A549 (cell line): ENCODE measurements at regions not wholly inside any gene's neighbourhood (a gene's known extent, or its start where the extent isn't known, plus 50 kb on each side); places are given as distances from the start of the nearest gene placed in this dataset.

Experiments
- ATAC-seq, 2 experiments: fragments of 200-7000 bp in 1 of 2; fragments of >200 bp in 1 of 2; cut with Nextera tagmentation in 1 of 2; cut with Tn5 transposase in 1 of 2; 3 replicates each; pipeline versions ENCODE4 v1.8.0 to v1.9.1; 2018 to 2020; ENCODE audit warnings: mild to moderate bottlenecking in 1 of 2, moderate library complexity in 1 of 2
- CTCF ChIA-PET: fragments of 300-600 bp; sonication (Branson Sonifier 250); formaldehyde crosslinking; extraction: SDS; loops from one replicate; lab custom pipeline; 2021; ENCODE audit warnings: antibody characterized with exemption, inconsistent platforms; lab: Yijun Ruan, JAX
- POLR2A ChIA-PET: fragments of 350-600 bp; formaldehyde crosslinking; extraction: SDS; loops from one replicate; lab custom pipeline; 2021; ENCODE audit warnings: antibody characterized with exemption, inconsistent platforms; lab: Yijun Ruan, JAX
- DNase-seq, 2 experiments: peaks; one replicate each; pipeline versions ENCODE4 v3.0.0 to v3.0.0-alpha.2; 2011 to 2016; ENCODE audit warnings: low read depth in 1 of 2, low spot score in 1 of 2
- FAIRE-seq: peaks from 2 replicates; lab custom pipeline; 2011; peaks lifted over from hg19 to GRCh38; lab: Jason Lieb, UNC
- H3K27ac ChIP-seq, 2 experiments: fragments of >200 bp; sonication (Bioruptor Twin); formaldehyde crosslinking; 3 replicates each; pipeline ENCODE4 v1.5.1; 2016 to 2017
- H3K4me1 ChIP-seq: fragments of >200 bp; sonication (Bioruptor Twin); formaldehyde crosslinking; 3 replicates; pipeline ENCODE4 v1.6.1; 2016
- H3K4me2 ChIP-seq: fragments of >200 bp; sonication (Bioruptor Twin); formaldehyde crosslinking; 3 replicates; pipeline ENCODE4 v1.6.1; 2016
- H3K4me3 ChIP-seq: fragments of >200 bp; sonication (Bioruptor Twin); formaldehyde crosslinking; 3 replicates; pipeline ENCODE4 v1.5.1; 2016
- H3K9me3 ChIP-seq: fragments of >200 bp; sonication (Bioruptor Twin); formaldehyde crosslinking; 3 replicates; pipeline ENCODE4 v1.6.1; 2016
- BHLHE40 ChIP-seq: IDR thresholded peaks from 2 replicates; pipeline ENCODE4 v1.6.1; 2012; ENCODE audit warnings: low read depth, low read length, inconsistent platforms
- CHD2 ChIP-seq: fragments of 150-350 bp; IDR thresholded peaks from 2 replicates; pipeline ENCODE4 v1.6.1; 2014; ENCODE audit warnings: low read length; ENCODE audit not compliant: partially characterized antibody
- CTCF ChIP-seq: fragments of >200 bp; sonication (Bioruptor Twin); formaldehyde crosslinking; IDR thresholded peaks from 3 replicates; pipeline ENCODE4 v1.5.1; 2016
- EHF ChIP-seq: fragments of 250-450 bp; sonication (Bioruptor Pico); IDR thresholded peaks from 2 replicates; pipeline ENCODE4 v1.5.0; 2020; ENCODE audit warnings: mild to moderate bottlenecking
- EHMT2 ChIP-seq: fragments of 200-600 bp; sonication (generic); IDR thresholded peaks from 2 replicates; pipeline ENCODE4 v1.6.1; 2016; ENCODE audit warnings: antibody characterized with exemption, low read depth, mild to moderate bottlenecking, moderate library complexity
- EP300 ChIP-seq, 2 experiments: fragments of >200 bp; sonication (Bioruptor Twin); formaldehyde crosslinking; IDR thresholded peaks; 2 replicates in 1 of 2; 3 replicates in 1 of 2; pipeline ENCODE4 v1.6.1; 2016 to 2017
- ESRRA ChIP-seq: fragments of 150-350 bp; IDR thresholded peaks from 2 replicates; pipeline ENCODE4 v1.6.1; 2014; ENCODE audit warnings: mild to moderate bottlenecking, low read length, borderline replicate concordance
- FOSL2 ChIP-seq, 2 experiments: fragments of 450-650 bp in 1 of 2; fragments of >200 bp in 1 of 2; sonication (Bioruptor Twin) in 1 of 2; formaldehyde crosslinking; IDR thresholded peaks; 2 replicates each; pipeline versions ENCODE4 v1.5.0 to v1.6.1; 2016 to 2020; ENCODE audit warnings: mild to moderate bottlenecking in 1 of 2, moderate library complexity in 1 of 2
- GATA3 ChIP-seq: IDR thresholded peaks from 2 replicates; pipeline ENCODE4 v1.6.1; 2012; ENCODE audit warnings: borderline replicate concordance
- HDAC2 ChIP-seq: fragments of 200-600 bp; sonication (generic); IDR thresholded peaks from 2 replicates; pipeline ENCODE4 v1.6.1; 2016
- HES2 ChIP-seq: fragments of >200 bp; sonication (Bioruptor Twin); formaldehyde crosslinking; IDR thresholded peaks from 2 replicates; pipeline ENCODE4 v1.6.1; 2016
- HEYL ChIP-seq: fragments of 250-450 bp; sonication (Bioruptor Pico); IDR thresholded peaks from 2 replicates; pipeline ENCODE4 v1.8.0; 2021; ENCODE audit warnings: mild to moderate bottlenecking, moderate library complexity
- HOXA7 ChIP-seq: fragments of 250-450 bp; sonication (Bioruptor Pico); IDR thresholded peaks from 2 replicates; pipeline ENCODE4 v1.5.0; 2020; ENCODE audit warnings: mild to moderate bottlenecking, moderate library complexity
- HOXB5 ChIP-seq: fragments of 250-450 bp; sonication (Bioruptor Pico); IDR thresholded peaks from 2 replicates; pipeline ENCODE4 v1.5.0; 2020; ENCODE audit warnings: mild to moderate bottlenecking, moderate library complexity
- JUNB ChIP-seq: fragments of >200 bp; sonication (Bioruptor Twin); formaldehyde crosslinking; IDR thresholded peaks from 2 replicates; pipeline ENCODE4 v1.6.1; 2016
- KDM5A ChIP-seq: fragments of 200-600 bp; sonication (generic); IDR thresholded peaks from 2 replicates; pipeline ENCODE4 v1.6.1; 2016; ENCODE audit warnings: antibody characterized with exemption, mild to moderate bottlenecking
- MAFK ChIP-seq: fragments of 450-650 bp; IDR thresholded peaks from 2 replicates; pipeline ENCODE4 v1.6.1; 2014; ENCODE audit not compliant: partially characterized antibody
- MAX ChIP-seq: IDR thresholded peaks from 2 replicates; pipeline ENCODE4 v1.6.1; 2012
- NFE2L2 ChIP-seq: fragments of 150-350 bp; conservative IDR thresholded peaks from 2 replicates; pipeline ENCODE4 v1.6.1; 2014; ENCODE audit warnings: low read length
- POLR2A ChIP-seq: IDR thresholded peaks from 2 replicates; pipeline ENCODE4 v1.6.1; 2012; ENCODE audit warnings: mild to moderate bottlenecking, low read length
- POLR2AphosphoS2 ChIP-seq: conservative IDR thresholded peaks from 2 replicates; pipeline ENCODE4 v1.6.1; 2012; ENCODE audit warnings: low read length, improper control_type of control experiment, inconsistent platforms
- REST ChIP-seq: fragments of 200-600 bp; sonication (generic); IDR thresholded peaks from 2 replicates; pipeline ENCODE4 v1.6.1; 2016; ENCODE audit warnings: antibody characterized with exemption, mild to moderate bottlenecking, moderate library complexity
- RFX5 ChIP-seq: fragments of 450-650 bp; IDR thresholded peaks from 2 replicates; pipeline ENCODE4 v1.7.1; 2014; ENCODE audit warnings: antibody characterized with exemption, mild to moderate bottlenecking, moderate library complexity
- RNF2 ChIP-seq: fragments of 200-600 bp; sonication (generic); IDR thresholded peaks from 2 replicates; pipeline ENCODE4 v1.6.1; 2016; ENCODE audit warnings: low read depth, mild to moderate bottlenecking, antibody characterized with exemption, moderate library complexity, borderline replicate concordance
- SREBF2 ChIP-seq: fragments of 450-650 bp; IDR thresholded peaks from 2 replicates; pipeline ENCODE4 v1.6.1; 2014; ENCODE audit warnings: mild to moderate bottlenecking, moderate library complexity
- ZFP36 ChIP-seq: fragments of 450-650 bp; IDR thresholded peaks from 2 replicates; pipeline ENCODE4 v1.6.1; 2014; ENCODE audit warnings: borderline replicate concordance; ENCODE audit not compliant: partially characterized antibody
- WGBS: methylation state at CpG from one replicate; pipeline ENCODE4 v1.1.6; 2017; ENCODE audit errors: missing lambda C conversion rate; 5-methylcytosine and 5-hydroxymethylcytosine counted together
- TF ChIP-seq, protein P1 (sequence below): fragments of 250-450 bp; sonication (Bioruptor Pico); IDR thresholded peaks from 2 replicates; pipeline ENCODE4 v1.5.0; 2020; ENCODE audit warnings: low read depth, mild to moderate bottlenecking, moderate library complexity

DNA sequence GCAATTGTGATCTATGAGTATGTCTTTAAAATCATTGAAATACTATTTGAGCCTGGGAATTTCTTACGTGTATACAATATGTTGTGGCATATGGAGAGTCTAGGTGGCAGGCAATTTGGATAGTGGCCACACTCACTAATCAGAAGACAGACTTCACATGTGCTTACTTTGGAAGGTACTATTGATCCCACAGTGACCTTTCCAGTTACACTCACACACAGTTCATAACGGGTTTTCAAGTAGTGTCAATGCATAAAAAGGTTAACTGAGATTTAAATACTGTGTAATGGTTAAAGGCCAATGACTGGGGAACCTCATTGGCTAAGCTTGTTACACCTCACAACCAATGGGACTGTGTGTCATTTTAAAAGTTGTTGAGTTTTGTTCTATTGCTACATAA is 783.2 kb downstream of the RPA4 start:
- ATAC-seq (no peak), FAIRE-seq (no peak), DNase-seq (no peak)
- CTCF ChIA-PET = no interaction called here
- WGBS = 36% methylated on average over 2 of the region's 2 CpGs
- Histone ChIP-seq H3K9me3 (no peaks in the 10 kb centered on the region), H3K4me3 (no peak overlapping the region), H3K4me1 (no peaks in the 10 kb centered on the region), H3K27ac (no peak overlapping the region), H3K4me2 (no peak overlapping the region)
- POLR2A ChIA-PET = no interaction called here
- TF ChIP-seq EHF (no peak), SREBF2 (no peak), EHMT2 (no peak), ZFP36 (no peak), GATA3 (no peak), KDM5A (no peak)
- TF ChIP-seq, protein P1, sequence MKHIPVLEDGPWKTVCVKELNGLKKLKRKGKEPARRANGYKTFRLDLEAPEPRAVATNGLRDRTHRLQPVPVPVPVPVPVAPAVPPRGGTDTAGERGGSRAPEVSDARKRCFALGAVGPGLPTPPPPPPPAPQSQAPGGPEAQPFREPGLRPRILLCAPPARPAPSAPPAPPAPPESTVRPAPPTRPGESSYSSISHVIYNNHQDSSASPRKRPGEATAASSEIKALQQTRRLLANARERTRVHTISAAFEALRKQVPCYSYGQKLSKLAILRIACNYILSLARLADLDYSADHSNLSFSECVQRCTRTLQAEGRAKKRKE (CRISPR knock-in tag) = no peak

DNA sequence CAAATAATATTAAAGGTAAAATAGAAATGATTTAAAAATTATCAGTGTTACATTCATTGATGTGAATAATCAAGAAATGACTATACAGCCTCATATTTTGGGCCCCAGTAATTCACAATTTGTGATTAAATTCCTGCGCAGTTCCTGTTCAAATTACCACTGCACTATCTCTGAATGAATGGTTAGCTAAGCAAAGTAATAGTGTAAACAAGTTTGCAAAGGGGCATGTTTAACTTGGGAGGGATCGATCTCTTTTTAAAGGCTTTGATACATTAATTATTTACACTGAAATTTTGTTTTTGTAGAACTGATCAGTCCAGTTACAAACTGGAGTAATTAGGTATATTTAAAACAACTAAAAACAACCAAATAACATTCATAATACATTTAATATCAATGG is 784.4 kb downstream of the RPA4 start:
- POLR2A ChIA-PET = no interaction called here

GRCh38 chrX:97672138-97672537 is 788.4 kb downstream of the RPA4 start:
- no peak for ATAC-seq
- POLR2A ChIA-PET = no interaction called here

More for the DNA sequence above, 784.4 kb downstream of the RPA4 start:
- no peak overlapping the region for H3K27ac ChIP-seq
- WGBS = 12% methylated on average over 2 of the region's 2 CpGs
- peak; percentile 46 for FAIRE-seq
- TF ChIP-seq HDAC2 (no peak), FOSL2 (IDR thresholded peaks at IDR 0.05) (no peak), FOSL2 (CRISPR knock-in tag; IDR thresholded peaks at IDR 0.05) (no peak)
- no peak for ATAC-seq
- H3K4me1 ChIP-seq = no peaks in the 10 kb centered on the region
- DNase-seq = no peak
- CTCF ChIA-PET = no interaction called here
- H3K9me3 ChIP-seq = no peaks in the 10 kb centered on the region
- no peak overlapping the region for H3K4me3 ChIP-seq
- H3K4me2 ChIP-seq = no peak overlapping the region

GRCh38 chrX:97672608-97673007 is 788.9 kb downstream of the RPA4 start:
- CTCF ChIA-PET = interaction anchor here (1.3 kb wide), 1 partner anchor 13 kb away, joined by 4 read pairs; no protein-coding TSS in a partner anchor
- no peak for ATAC-seq
- Histone ChIP-seq H3K27ac (no peak overlapping the region), H3K9me3 (no peaks in the 10 kb centered on the region), H3K4me3 (no peak overlapping the region)
- WGBS = 35% methylated on average over 2 of the region's 2 CpGs
- FAIRE-seq = peak; percentile 80
- TF ChIP-seq GATA3 = no peak
- no peak for TF ChIP-seq EHF
- TF ChIP-seq JUNB = no peak
- TF ChIP-seq KDM5A = no peak
- no peak for TF ChIP-seq POLR2A
- no peak for TF ChIP-seq REST
- TF ChIP-seq CTCF = no peak
- no peak for TF ChIP-seq ZFP36
- TF ChIP-seq, all 56 proteins: peak for 0
- no peak for DNase-seq
- H3K4me2 ChIP-seq = no peak overlapping the region
- no peaks in the 10 kb centered on the region for H3K4me1 ChIP-seq
- POLR2A ChIA-PET = no interaction called here

More at GRCh38 chrX:97672138-97672537, 788.4 kb downstream of the RPA4 start:
- TF ChIP-seq MAFK (no peak), CHD2 (no peak), HOXA7 (CRISPR knock-in tag) (no peak), GATA3 (no peak), ZFP36 (no peak), POLR2AphosphoS2 (no peak), EHF (no peak), HES2 (no peak), NFE2L2 (no peak), HOXB5 (CRISPR knock-in tag) (no peak), ESRRA (no peak), RFX5 (no peak), HEYL (CRISPR knock-in tag) (no peak), EP300 (IDR thresholded peaks at IDR 0.05) (no peak), RNF2 (no peak), BHLHE40 (no peak), MAX (no peak)
- TF ChIP-seq, all 56 proteins: peak for 0
- H3K4me1 ChIP-seq = no peaks in the 10 kb centered on the region
- no peak overlapping the region for H3K27ac ChIP-seq
- no peak overlapping the region for H3K4me3 ChIP-seq
- WGBS = 65% methylated on average over 5 of the region's 5 CpGs
- DNase-seq (no peak), FAIRE-seq (no peak)
- CTCF ChIA-PET = interaction anchor here (1.3 kb wide), 1 partner anchor 14 kb away, joined by 4 read pairs; no protein-coding TSS in a partner anchor
- no peak overlapping the region for H3K4me2 ChIP-seq
- no peaks in the 10 kb centered on the region for H3K9me3 ChIP-seq
